Kidney (tissue), 13 donors: ENCODE measurements at regions not wholly inside any gene's neighbourhood (a gene's known extent, or its start where the extent isn't known, plus 50 kb on each side); places are given as distances from the start of the nearest gene placed in this dataset.

ENCODE experiments used
- DNase-seq, 5 donors: peaks; one replicate each; pipeline ENCODE4 v3.0.0-alpha.2; 2013 to 2020
- FAIRE-seq: peaks from 2 replicates; lab custom pipeline; 2012; peaks lifted over from hg19 to GRCh38; lab: Jason Lieb, UNC
- H3K27ac ChIP-seq, 2 donors: one replicate each; pipeline ENCODE4 v1.7.0; 2013; ENCODE audit warnings: low read depth in 2 of 2, low read length in 2 of 2, inconsistent platforms in 1 of 2
- H3K27me3 ChIP-seq: one replicate; pipeline ENCODE4 v1.7.1; 2013; ENCODE audit warnings: low read length, inconsistent platforms; ENCODE audit not compliant: control insufficient read depth, insufficient read depth
- H3K36me3 ChIP-seq, 3 donors: one replicate each; pipeline versions ENCODE4 v1.7.0 to v1.7.1; 2013; ENCODE audit warnings: low read length in 3 of 3, control low read depth in 1 of 3, inconsistent platforms in 1 of 3; ENCODE audit not compliant: insufficient read depth in 3 of 3, control insufficient read depth in 2 of 3
- H3K4me1 ChIP-seq, 3 donors: one replicate each; pipeline versions ENCODE4 v1.7.0 to v1.7.1; 2013; ENCODE audit warnings: low read length in 3 of 3, inconsistent platforms in 1 of 3, low read depth in 1 of 3; ENCODE audit not compliant: control insufficient read depth in 2 of 3, insufficient read depth in 2 of 3
- H3K4me3 ChIP-seq, 3 donors: one replicate each; pipeline versions ENCODE4 v1.7.0 to v1.8.1; 2013; ENCODE audit warnings: low read length in 3 of 3, control low read depth in 1 of 3, inconsistent platforms in 1 of 3
- H3K9ac ChIP-seq, 3 donors: one replicate each; pipeline versions ENCODE4 v1.7.0 to v1.7.1; 2013; ENCODE audit warnings: low read length in 3 of 3, control low read depth in 1 of 3, inconsistent platforms in 1 of 3
- H3K9me3 ChIP-seq, 3 donors: one replicate each; pipeline versions ENCODE4 v1.7.0 to v1.7.1; 2013; ENCODE audit warnings: low read length in 3 of 3, control low read depth in 1 of 3, inconsistent platforms in 1 of 3; ENCODE audit not compliant: control insufficient read depth in 2 of 3, insufficient read depth in 1 of 3
- CTCF ChIP-seq: IDR thresholded peaks from 3 replicates; pipeline ENCODE4 v1.5.1; 2012; ENCODE audit warnings: mild to moderate bottlenecking, moderate library complexity, borderline replicate concordance; ENCODE audit not compliant: insufficient read depth; ENCODE audit errors: extremely low read depth
- intact Hi-C: fragments of 100-400 bp; cut with DNase I; formaldehyde crosslinking; loops from one replicate; pipeline ENCODE4 v1.11.1; 2022
- donor health status: control.
- donor health status: control.
- donor health status: control.
- donor health status: control.
- donor health status: control.
- donor health status: DM: yes; HTN: yes; CAD: no.
- donor health status: Normal renal cell carcinoma (clear cell type).

GRCh38 chr15:96207377-96208006, 123.0 kb upstream of the NR2F2 start:
- no peak overlapping the region for H3K27ac ChIP-seq
- no peaks in the 10 kb centered on the region for H3K9me3 ChIP-seq
- FAIRE-seq (no peak), DNase-seq (no peak)
- no peak overlapping the region for H3K4me3 ChIP-seq
- intact Hi-C loops = no loop called here
- TF ChIP-seq CTCF = no peak
- no peak overlapping the region for H3K9ac ChIP-seq
- H3K4me1 ChIP-seq = peaks cover 0 to 9% (median 0%) of the 10 kb centered on the region in 3 donors
- no peaks in the 10 kb centered on the region for H3K36me3 ChIP-seq
- H3K27me3 ChIP-seq = no peaks in the 10 kb centered on the region

- intact Hi-C loops = no loop called here
- no peak for FAIRE-seq
Measured at GRCh38 chr15:96209285-96209735, 121.2 kb upstream of the NR2F2 start.

GRCh38 chr15:96213045-96213444, 117.5 kb upstream of the NR2F2 start:
- Histone ChIP-seq H3K9ac (no peak overlapping the region), H3K36me3 (no peaks in the 10 kb centered on the region), H3K4me1 (peaks cover 0 to 9% (median 0%) of the 10 kb centered on the region in 3 donors), H3K27me3 (no peaks in the 10 kb centered on the region), H3K9me3 (no peaks in the 10 kb centered on the region), H3K27ac (no peak overlapping the region), H3K4me3 (no peak overlapping the region)
- TF ChIP-seq CTCF = no peak
- no peak for DNase-seq
- FAIRE-seq = no peak
- intact Hi-C loops = no loop called here

More at GRCh38 chr15:96209285-96209735, 121.2 kb upstream of the NR2F2 start:
- Histone ChIP-seq H3K9me3 (no peaks in the 10 kb centered on the region), H3K36me3 (no peaks in the 10 kb centered on the region), H3K27ac (peak overlapping the region; percentile 16 to 33), H3K9ac (peak overlapping the region in 1 of 3 donors; percentile 52), H3K27me3 (no peaks in the 10 kb centered on the region), H3K4me1 (peaks cover 0 to 9% (median 0%) of the 10 kb centered on the region in 3 donors), H3K4me3 (peak overlapping the region in 1 of 3 donors; percentile 27)
- TF ChIP-seq CTCF = no peak
- DNase-seq = peak in 3 of 5 donors; percentile 22 to 59 (median 24)
